T-helper 1 cell (primary cell): ENCODE measurements at regions not wholly inside any gene's neighbourhood (a gene's known extent, or its start where the extent isn't known, plus 50 kb on each side); places are given as distances from the start of the nearest gene placed in this dataset.

Source experiments
- DNase-seq, 5 donors: peaks; one replicate each; pipeline ENCODE4 v3.0.0-alpha.2; 2012 to 2020

GRCh38 chr4:100970414-100970813 lies 376.9 kb downstream of the PPP3CA start:
- no peak for DNase-seq

- DNase-seq, result no peak
Observed at GRCh38 chr4:100969925-100970324, 377.4 kb downstream of the PPP3CA start.

DNA sequence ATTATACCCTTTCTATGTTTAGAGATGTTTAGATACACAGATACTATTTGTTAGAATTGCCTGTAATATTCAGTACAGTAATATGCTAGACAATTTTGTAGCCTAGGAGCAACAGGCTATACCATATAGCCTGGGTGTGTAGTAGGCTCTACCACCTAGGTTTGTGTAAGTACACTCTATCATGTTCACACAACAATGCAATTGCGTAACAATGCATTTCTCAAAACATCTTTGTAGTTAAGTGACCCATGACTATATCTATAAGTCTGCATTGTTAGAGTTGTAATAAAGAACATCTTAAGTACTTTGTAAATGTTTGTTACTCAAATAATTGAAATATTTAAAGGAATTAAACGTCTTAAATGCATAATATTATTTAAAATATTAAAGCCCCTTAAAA lies 379.3 kb downstream of the PPP3CA start:
- no peak for DNase-seq

GRCh38 chr4:100963627-100964026 lies 383.7 kb downstream of the PPP3CA start:
- DNase-seq, result no peak

GRCh38 chr4:100962698-100963097 lies 384.6 kb downstream of the PPP3CA start:
- no peak for DNase-seq

GRCh38 chr4:100960232-100960631 lies 387.1 kb downstream of the PPP3CA start:
- no peak for DNase-seq

- DNase-seq, result no peak
Observed at GRCh38 chr4:100954046-100954445, 393.3 kb downstream of the PPP3CA start.

- no peak for DNase-seq
Observed at GRCh38 chr4:100953616-100954015, 393.7 kb downstream of the PPP3CA start.

DNA sequence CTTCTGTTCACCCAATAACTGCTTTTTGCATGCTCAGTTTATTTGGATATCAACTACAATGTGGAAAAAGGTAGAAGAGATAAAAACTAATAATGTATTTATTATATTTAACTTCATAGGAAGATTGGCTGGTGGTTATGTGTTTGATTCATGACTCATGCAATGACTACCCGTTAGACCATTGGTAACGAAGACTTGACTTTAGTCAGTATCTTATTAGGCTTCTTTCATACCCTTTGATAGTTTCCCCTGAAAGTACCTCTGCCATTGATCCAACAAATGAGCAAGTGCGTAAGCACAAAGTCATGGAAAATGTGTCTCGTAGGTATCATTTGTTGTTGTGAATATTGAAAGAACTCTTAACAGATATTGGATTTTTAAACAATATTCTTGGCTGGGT lies 394.7 kb downstream of the PPP3CA start:
- no peak for DNase-seq

DNA sequence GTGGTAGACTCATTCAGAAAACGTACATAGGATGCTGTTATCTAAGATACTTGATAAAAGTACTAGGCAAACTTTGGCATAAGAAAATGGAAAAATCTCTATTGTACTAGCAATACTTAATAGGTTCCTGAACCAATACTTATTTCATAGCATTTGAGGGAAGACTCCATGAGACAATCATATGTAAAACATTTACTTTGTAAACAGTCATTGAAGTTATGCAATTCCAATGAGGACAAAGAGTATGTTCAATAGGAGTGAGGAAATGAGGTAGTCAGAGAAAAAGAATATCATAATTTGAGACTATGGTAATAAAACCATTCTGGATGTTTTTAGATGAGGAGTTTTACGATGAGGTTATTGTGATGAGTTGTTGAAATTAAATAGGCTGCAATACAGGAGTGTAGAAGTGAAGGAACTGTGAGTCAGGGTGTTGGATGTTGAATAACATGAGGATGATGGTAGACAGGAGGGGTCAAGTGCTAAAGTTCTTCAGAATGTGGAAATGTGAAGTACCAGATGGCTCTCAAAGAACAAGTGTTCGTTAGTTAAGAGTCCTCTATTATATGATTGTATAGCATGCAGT lies 397.9 kb downstream of the PPP3CA start:
- DNase-seq, result no peak

DNA sequence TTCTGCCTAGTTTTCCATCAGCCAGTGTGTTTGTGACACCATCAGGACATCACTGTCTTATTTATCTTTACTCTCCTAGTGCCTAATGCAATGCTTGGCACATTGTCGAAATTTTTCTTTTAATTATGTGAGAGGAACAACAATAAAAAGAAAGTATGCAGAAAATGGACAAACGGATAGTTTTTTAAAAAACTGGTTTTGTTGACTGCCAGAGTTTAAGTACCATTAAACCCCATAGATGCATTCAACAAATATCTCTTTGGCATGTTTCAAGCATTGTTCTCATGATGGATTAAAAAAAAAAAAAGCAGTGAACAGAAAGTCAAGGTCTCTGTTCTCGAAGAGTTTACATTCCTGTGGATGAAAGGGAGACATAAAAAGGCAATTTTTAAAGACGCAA lies 398.4 kb downstream of the PPP3CA start:
- DNase-seq, result no peak

DNA sequence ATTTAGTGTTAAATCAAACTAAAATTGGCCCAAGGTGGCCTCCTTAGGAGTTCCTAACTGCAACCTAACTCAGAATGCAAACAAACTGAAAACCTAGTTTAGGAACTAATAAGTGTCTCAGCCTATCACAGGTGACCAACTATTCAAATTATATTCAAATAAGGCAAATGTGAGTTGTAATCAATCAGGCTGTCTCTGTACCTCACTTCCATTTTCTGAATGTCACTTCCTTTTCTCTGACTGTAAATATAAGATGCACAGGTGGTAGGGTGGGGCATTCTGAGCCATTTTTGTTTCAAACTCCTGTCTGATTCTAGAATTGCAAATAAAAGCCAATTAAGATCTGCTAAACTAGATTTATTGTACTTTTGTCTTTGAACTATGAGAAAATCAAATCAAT lies 401.5 kb downstream of the PPP3CA start:
- no peak for DNase-seq

DNA sequence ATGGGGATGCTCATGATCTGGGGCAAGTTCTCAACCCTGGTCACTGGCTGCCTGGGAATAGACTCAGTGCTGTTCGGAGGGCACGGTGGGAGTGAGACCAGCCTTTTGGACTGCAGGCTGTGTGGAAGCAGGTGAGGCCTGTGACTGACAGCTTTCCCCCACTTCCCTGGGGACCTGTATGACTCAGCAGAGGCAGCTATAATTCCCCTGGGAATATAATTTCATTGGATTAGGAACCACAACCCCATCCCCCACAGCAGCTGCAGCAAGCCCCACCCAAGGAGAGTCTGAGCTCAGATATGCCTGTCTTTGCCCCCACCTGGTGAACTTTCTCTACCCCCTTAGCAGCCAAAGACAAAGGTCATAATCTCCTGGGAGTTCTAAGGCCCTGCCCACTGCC lies 408.6 kb downstream of the PPP3CA start:
- DNase-seq, result no peak

DNA sequence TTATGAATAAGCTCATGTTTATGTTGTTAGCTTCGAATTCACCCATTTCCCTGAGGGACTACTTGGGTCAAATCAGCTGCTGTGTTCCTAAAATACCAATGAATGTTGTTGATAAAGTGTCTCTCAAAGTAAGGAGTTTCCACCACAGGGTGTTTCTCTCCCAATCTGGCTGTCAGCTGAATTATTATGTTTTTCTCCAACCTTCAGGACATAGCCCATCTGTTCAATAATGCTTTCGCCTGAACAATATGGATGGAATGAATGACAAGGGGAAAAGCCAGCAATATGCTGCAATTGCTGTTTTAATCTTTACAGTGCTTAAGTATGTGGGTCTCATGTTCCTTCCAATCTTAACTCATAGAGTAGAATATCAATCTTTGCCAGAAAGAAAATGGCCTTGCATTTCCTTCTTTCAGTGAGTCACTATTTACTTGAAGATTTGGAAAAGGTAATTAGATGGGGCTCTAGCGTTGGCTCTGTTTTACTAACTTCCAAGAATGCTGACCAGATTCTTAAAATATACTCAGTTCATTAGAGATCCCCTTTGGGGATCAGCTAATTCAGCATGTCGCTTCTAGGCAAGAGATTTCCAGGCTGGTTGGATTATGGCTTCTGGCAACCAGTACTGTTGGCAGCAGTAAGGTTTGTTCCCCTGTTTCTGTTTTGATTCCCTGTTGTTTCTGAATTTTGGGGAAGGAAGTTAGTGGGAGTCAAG lies 410.5 kb downstream of the PPP3CA start:
- DNase-seq, result no peak

DNA sequence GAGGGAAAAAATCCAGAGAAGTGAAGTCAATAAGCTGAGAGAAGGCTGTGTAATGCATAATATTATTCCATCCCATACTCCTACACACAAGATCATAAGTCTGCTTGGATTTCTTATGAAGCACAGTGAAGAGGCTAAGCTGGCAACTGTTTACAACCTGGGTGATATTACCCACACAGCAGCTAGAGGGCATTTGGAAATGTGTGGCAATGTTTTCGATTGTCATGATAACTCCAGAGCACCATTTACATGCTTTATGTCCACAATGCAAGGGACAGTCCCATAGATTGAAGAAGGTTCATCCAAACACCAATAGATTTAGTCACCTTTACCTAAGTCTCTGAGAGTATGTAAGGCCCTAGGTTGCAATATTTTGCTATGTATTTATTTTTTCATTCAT lies 412.2 kb downstream of the PPP3CA start:
- peak in 1 of 5 donors; percentile 15 for DNase-seq

DNA sequence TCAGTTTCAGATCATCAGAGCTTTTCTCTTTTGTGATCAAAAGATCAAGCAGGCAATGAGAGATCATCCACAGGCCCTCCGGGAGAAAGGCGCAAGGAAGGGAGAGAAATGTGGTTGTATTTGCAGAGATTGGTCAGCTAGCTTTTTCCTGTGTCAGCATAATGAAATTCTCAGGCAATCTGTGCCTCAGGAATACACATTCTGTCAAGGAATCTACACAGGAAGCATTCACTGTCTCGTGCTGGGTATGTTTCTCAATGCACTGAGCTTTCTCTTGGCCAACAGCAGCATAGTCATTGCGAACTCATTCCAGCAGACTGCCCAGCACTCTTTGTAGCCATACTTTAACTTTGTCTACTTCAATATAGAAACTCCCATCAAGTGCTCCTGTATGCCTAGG lies 413.7 kb downstream of the PPP3CA start:
- no peak for DNase-seq

- DNase-seq, result no peak
Observed at GRCh38 chr4:100929758-100930157, 411.9 kb upstream of the EMCN start.

- DNase-seq, result no peak
Observed at GRCh38 chr4:100929135-100929534, 411.3 kb upstream of the EMCN start.

DNA sequence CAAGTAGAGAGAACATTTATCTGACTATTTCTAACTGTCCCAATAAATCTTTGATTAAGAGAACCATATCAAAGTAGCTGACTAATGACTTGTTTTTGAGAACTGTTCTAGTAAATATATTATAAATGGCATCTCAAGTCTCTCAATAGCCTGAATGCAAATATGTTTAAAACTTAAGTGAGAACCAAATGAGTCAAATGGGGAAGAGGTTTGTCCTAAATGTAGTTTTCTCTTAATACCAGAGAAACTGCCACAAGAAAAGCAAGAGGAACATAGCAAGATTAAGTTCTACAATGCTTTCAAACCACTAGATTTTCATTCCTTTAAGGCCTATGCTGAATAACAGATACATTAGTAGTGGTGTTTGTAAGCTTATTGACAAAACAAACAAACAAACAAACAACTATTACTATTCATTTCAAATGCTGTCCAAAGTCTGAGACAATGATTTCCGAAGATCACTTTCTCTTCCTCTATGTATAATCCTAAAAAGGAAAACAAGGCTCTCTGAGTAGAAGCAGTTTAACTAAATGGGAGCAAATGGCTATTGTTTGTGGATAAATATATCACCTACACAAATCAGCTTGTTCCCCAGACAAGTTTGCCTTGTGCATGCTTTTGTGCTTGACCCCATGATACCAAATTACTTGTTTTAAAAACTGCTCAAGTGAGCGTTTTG lies 408.4 kb upstream of the EMCN start:
- no peak for DNase-seq

- DNase-seq, result no peak
Observed at GRCh38 chr4:100913685-100914084, 395.9 kb upstream of the EMCN start.

DNA sequence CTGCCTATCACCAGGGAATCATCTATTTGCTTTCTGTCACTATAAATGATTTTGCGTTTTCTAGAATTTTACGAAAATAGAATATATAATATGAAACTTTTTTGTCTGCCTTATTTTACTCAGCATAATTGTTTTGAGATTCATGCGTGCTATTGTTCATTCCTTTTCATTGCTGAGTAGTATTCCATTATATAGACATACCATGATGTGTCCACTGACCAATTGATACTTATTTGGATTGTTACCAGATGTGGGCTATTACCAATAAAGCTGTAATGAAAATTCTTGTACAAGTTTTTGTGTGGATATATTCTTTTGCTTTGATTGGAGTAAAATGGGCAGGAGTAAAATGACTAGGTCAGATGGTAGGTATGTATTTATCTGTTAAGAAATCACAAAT lies 390.7 kb upstream of the EMCN start:
- DNase-seq, result no peak

DNA sequence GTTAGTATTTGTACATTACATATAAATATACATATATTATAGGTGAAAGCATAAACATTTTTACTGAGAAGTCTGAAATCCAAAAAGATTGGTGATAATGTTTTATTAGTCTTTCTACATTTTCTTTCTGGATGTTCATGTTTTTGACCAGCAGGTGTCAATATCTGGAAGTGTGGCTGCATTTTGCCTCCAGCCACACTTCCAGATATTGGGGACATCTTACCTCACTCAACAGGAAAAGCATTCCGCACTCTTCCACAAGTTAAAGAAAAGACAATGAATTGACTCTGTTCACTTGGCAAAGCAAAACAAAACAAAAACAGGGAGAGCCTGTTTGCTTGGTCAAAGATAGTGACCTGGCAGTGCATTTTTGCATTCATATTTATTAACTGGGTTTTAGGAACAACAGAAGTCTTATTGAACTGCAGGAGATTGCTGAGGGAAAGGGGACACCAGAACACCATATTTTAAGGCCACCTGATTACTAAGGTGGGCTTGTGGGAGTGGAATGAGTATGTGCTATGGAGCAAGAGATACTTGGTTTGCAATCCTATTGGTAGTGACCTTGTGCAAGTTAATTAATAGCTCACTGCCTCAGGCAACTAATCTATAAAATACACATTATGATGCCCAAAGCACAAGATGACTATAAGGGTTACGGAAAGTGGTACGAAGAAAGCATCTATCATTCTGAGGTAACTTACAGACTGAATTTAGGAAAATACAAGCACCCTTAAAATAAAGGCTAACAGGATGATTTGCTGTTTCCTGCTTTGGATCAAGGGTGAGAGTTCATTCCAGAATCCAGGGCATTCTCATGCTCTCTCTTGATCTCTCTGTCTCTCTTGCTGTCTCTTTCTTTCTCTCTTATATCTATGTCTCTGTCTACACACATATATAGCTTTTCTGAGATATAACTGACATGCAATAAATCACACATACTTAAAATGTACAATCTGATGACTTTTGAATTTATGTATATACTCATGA lies 389.9 kb upstream of the EMCN start:
- no peak for DNase-seq

DNA sequence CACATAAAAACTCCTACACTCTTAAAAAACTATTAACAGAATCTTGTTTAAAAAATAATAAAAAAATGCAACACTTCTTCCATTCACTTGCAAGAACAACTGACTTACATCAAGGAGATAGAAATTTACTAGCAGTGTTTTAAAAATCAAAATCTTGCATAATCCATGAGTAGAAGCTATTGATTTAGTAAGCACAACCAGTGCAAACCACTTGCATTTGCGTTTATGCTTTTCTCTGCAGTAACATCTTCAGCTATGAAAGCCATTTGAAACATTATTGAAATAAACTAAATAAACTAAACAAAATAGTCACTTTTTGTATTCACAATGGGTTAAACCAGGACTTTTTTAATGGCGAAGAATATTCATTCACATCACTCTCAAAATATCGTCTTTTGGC lies 389.2 kb upstream of the EMCN start:
- DNase-seq, result no peak
